GM21515 (cell line): ENCODE measurements at regions not wholly inside any gene's neighbourhood (a gene's known extent, or its start where the extent isn't known, plus 50 kb on each side); places are given as distances from the start of the nearest gene placed in this dataset.
A peak's percentile ranks its signal among the peaks of the same experiment; 100 is the strongest.
"Not testable (repeated sequence)": the region's sequence is repeated elsewhere in the genome, so short reads cannot be mapped to it uniquely, and the experiment has no call there.

Experiments used
- ATAC-seq: cut with Tn5 transposase; IDR thresholded peaks from one replicate; pipeline ENCODE4 v1.9.1; 2021; ENCODE audit not compliant: unreplicated experiment

DNA sequence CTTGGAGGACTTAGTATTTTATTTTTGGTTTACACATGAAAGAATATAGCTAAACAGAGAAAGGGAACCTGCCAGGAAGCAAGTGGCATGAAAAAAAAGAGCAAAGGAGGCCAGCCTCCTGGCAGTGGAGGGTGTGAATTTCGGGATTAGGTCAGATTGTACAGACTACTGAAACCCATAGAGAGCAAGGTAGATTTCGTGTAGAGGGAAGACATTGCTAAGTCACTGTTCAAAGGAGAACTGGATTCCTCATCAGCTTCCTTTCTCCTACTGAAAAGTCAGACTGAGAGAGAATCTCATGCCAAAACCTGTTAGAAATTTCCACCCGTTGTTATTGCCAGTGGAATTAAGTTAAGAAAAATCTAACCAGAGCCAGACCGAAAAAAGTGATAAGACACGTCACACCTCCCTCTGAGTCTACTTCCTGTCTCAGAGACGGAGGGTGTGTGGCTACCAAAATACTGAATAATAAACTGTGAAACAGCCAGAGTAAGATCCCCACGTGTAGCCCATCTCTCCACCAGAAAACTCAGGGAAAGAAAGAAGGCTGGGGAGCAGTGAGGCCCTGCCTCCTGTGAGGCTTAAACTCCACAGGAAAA is 118.8 kb downstream of the SKIDA1 start:
- ATAC-seq = no peak

DNA sequence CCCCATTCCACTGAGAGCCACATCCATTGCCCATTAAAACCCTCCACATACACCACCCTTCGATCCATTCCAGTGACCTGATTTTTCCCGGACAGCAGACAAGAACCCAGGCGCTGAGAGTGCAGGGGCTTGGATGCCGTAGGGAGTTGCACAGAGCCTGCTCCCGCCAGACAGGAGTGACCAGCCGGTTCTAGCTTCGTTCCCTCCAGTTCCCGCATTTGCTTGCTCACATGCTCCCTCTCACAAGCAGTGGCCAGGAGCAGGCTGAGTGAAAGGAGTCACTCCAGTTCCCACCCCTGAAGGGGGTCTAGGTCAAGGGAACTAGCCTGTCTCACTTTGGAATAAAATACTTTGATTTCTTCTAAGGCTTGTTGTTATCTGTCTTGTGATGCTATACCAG is 119.5 kb downstream of the SKIDA1 start:
- no peak for ATAC-seq

DNA sequence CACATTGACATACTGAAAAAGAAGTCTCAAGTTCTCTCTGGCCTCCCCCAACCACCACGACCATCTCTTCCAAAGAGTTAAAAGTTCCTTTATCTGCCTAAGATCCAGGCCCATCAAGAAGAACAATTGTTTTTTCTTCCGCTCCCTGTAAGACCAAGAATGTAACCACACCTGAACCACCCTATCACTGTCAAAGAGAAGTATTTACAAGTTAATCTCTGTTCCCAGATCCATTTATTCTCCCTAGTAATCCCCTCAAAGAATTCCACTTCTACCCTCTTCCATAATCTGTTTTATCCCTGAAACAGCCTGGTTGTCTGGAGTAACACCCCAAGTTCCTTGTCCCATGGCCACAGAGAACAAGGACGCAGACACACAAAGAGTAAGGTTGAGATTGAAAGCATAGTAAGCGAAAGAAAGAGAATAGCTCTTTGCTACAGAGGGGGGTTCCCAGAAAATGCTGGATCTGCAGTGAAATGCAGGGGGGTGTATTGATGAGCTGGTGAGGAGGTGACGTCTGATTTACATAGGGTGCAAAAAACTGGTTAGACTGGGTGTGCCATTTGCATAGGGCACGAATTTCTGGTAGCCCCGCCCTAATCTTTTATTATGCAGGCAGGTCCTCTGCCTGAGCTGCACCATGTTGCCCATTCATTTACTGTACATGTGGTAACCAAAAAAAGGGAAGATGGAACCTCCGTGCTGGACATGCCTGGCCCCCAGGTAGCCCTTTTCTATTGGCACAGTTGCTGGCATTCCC is 122.0 kb downstream of the SKIDA1 start:
- ATAC-seq = no peak

DNA sequence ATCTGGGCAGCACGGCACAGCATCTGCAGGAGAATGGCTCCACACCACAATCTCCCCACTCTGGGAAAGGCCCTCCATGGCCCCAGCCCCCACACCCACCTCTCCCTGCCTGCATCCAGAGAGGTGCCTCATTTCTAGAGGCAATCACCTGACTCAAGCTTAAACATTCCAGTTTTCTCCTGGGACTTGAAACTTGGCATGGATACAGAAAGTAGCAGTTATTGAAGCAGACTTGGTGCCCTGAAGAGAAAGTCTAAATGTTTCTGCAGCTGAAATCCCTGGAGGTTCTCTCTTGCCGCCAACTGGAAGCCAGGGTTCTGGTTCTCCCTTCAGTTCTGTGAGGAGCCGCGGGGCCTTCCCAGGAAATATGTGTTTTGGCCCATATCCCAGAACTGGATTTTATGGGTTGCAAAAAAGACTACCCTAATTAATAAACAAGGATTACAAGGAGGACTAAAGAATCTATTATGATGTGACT is 122.8 kb downstream of the SKIDA1 start:
- no peak for ATAC-seq

DNA sequence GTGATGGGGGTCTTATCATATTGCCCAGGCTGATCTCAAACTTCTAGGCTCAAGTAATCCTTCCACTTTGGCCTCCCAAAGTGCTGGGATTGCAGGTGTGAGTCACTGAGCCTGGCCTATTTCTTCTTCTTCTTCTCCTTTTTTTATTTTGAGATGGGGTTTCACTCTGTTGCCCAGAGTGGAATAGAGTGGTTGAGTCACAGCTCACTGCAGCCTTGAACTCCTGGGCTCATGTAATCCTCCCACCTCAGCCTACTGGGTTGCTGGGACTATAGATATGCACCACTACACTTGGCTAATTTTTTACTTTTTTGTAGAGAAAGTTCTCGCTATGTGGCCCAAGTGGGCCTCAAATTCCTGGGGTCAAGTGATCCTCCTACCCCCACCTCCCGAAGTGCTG is 124.3 kb downstream of the SKIDA1 start:
- no peak for ATAC-seq

DNA sequence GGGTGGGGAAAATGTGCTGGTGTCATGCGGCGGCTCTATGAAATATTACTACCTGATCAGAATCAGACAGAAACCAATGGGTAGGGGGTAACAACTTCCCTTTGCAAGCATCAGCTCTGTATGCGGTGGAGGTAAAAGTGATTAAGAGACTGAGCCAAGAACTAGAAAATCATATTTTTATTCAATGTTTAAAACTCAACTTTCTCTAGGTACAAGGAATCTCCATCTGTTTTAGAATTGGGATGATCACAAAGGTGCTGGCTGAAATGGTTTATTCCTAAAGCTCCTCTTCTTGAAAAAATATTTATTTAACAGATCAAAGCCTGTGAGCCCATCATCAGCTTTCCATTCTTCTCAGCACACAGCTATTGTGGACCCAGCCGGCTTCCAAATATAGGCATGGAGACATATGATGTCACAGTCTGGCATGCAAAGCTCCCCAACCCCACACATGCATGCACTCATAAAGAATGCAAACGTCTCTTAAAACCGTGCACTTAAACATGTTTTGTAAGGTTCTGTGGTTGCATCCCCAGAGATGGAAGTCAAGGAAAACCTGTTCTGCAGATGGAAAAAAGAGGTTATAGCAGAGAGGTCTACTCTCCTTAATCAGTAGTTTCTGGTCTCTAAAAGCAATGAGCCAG is 126.0 kb downstream of the SKIDA1 start:
- no peak for ATAC-seq

DNA sequence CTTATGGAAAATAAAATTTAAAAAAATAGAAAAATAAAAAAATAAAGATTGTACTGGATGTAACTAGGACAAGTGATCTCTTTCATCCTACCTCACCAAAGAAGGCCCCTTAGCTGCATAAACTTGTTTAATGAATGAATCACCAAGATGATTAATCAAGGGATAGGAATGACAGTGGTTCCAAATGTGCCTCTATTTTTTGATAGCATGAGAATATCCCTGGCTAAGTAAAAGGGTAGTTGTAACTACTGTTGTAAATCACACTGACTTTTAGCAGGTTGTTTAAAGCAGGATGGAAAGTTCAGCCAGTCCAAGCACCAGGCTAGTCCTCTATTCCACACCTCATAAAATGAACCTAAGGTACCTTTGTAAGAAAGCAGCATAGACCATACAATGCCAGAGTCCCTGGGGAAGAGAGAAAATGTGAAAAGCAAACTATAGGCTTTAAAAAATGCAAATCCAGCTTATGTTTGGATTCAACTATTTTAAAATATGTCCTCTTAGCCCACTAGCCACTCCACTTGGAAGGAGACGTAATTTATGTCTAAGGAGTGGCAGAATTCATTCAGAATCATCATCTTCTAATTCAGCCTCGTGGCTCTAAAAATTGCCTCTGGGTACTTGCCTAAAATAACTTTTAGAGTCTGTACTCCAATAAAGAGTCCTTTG is 126.8 kb downstream of the SKIDA1 start:
- no peak for ATAC-seq

- ATAC-seq = no peak
Observed at GRCh38 chr10:21396889-21397288, 128.6 kb downstream of the SKIDA1 start.

DNA sequence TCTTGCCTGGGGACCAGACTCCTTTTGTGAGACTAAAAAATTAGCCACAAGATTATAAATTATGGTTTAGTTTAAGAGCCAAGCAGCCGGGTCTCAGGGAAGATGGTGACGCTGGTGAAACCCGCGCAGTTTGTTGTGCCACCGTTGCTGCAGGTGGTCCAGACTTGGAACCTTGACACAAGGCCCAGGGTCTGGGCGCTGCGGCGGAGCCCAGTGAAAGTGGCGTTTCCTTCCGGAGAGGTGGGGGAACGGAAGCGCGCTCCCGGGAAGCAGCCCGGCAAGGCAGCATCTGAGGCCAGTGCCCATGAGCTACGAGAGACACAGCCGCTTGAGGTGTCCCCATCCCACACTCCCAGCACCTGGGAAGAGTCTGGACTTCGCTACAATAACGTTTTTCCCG is 131.6 kb downstream of the SKIDA1 start:
- ATAC-seq = no peak

- ATAC-seq = no peak
Observed at GRCh38 chr10:21388589-21388988, 136.9 kb downstream of the SKIDA1 start.

GRCh38 chr10:21387868-21388267 is 137.6 kb downstream of the SKIDA1 start:
- no peak for ATAC-seq

- ATAC-seq = no peak
Observed at GRCh38 chr10:21385996-21386585, 139.4 kb downstream of the SKIDA1 start.

GRCh38 chr10:21385536-21385935 is 139.9 kb downstream of the SKIDA1 start:
- no peak for ATAC-seq

DNA sequence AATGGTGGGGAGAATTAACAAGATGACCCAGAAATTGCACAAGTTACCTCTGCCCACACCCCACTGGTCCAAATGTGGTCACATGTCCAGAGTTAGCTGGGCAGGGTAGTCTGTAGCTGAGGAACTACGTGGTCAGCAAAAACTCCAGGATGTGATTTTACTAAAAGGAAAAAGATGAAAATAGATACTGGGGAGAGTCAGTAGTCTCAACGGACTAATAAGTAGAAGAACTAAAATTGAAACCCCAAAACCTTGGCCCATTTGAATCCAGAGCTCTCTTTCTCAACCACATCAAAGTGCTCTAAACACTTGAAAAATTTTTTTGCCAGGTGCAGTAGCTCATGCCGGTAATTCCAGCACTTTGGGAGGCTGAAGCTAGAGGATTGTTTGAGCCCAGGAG is 146.3 kb downstream of the SKIDA1 start:
- no peak for ATAC-seq

- not testable (repeated sequence) for ATAC-seq
Observed at GRCh38 chr10:21375274-21375673, 150.2 kb downstream of the SKIDA1 start.

GRCh38 chr10:21373881-21374280 is 151.6 kb downstream of the SKIDA1 start:
- not testable (repeated sequence) for ATAC-seq

GRCh38 chr10:21372651-21373410 is 152.7 kb downstream of the SKIDA1 start:
- peak; percentile 76 for ATAC-seq

DNA sequence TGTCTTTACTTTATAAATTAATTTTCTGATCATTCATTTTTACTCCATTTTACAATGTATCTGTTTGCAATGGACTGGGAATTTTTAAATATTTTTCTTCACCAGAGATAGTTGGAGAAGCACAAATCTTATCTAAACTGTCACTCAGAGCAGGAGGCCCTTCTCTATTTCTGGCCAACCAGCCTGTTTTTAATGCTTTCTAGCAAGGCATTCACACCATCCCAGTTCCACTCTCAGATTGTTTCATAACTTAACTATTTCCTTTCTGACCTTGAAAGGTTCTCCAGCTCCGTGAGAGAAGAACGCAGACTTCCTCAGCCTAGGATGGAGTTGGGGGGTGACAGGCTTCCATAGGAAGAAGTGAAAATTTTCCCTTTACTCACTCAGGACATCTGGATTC is 155.8 kb downstream of the SKIDA1 start:
- no peak for ATAC-seq

GRCh38 chr10:21368728-21369425 is 156.6 kb downstream of the SKIDA1 start:
- ATAC-seq = no peak

DNA sequence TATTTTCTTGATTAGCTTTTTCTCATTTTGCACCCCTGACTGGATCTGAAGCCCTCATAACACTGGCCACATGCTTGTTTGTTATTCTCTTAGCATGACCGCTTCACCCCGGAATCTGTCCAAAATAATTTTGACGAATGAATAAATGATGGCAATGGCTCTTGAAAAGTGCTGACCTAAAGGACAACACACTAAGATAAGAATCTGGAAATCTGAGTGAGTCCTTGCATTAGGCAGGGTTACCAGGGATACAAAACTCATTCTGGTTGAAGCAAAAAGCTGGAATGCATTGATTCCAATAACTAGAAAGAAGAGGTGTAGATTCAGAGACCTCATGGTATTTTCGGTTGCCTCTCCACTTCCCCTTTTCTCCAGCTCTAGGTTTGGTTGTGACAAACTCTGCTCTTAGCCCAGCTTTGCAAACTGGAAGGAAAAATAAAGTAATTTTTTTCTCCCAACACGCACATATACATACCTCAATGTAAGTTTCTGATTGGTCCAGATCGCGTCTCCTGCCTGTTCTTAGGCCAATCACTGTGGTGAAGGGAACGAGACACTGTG is 157.4 kb downstream of the SKIDA1 start:
- ATAC-seq = no peak
